Activated CD4-positive, alpha-beta memory T cell treated with anti-CD3 and anti-CD28 coated beads for 36 hours (primary cell): ENCODE measurements at regions not wholly inside any gene's neighbourhood (a gene's known extent, or its start where the extent isn't known, plus 50 kb on each side); places are given as distances from the start of the nearest gene placed in this dataset.
"Not testable (repeated sequence)": the region's sequence is repeated elsewhere in the genome, so short reads cannot be mapped to it uniquely, and the experiment has no call there.

Experiments
- CTCF ChIA-PET: fragments of 350-600 bp; sonication (Branson Sonifier 250); formaldehyde crosslinking; loops from one replicate; lab custom pipeline; 2021; ENCODE audit warnings: antibody characterized with exemption, inconsistent platforms; lab: Charles Lee
- POLR2A ChIA-PET: fragments of 350-600 bp; sonication (Branson Sonifier 250); formaldehyde crosslinking; loops from one replicate; lab custom pipeline; 2021; ENCODE audit warnings: antibody characterized with exemption; lab: Charles Lee
- DNase-seq: peaks from one replicate; pipeline ENCODE4 v3.0.0-alpha.2; 2020
- H3K27ac Mint-ChIP-seq: one replicate; pipeline ENCODE4 v1.8.0; 2021; ENCODE audit warnings: mixed read lengths
- H3K27me3 Mint-ChIP-seq: one replicate; pipeline ENCODE4 v1.8.0; 2021; ENCODE audit warnings: mixed read lengths
- H3K36me3 Mint-ChIP-seq: one replicate; pipeline ENCODE4 v1.8.0; 2021; ENCODE audit warnings: mixed read lengths
- H3K4me1 Mint-ChIP-seq: one replicate; pipeline ENCODE4 v1.8.0; 2021; ENCODE audit warnings: low read depth, mixed read lengths
- H3K4me3 Mint-ChIP-seq: one replicate; pipeline ENCODE4 v1.8.0; 2021; ENCODE audit warnings: mild to moderate bottlenecking, mixed read lengths
- H3K9me3 Mint-ChIP-seq: one replicate; pipeline ENCODE4 v1.8.0; 2021; ENCODE audit warnings: mixed read lengths
- intact Hi-C: fragments of 100-400 bp; cut with micrococcal nuclease; formaldehyde crosslinking; loops from one replicate; pipeline ENCODE4 v1.15.1; 2023

DNA sequence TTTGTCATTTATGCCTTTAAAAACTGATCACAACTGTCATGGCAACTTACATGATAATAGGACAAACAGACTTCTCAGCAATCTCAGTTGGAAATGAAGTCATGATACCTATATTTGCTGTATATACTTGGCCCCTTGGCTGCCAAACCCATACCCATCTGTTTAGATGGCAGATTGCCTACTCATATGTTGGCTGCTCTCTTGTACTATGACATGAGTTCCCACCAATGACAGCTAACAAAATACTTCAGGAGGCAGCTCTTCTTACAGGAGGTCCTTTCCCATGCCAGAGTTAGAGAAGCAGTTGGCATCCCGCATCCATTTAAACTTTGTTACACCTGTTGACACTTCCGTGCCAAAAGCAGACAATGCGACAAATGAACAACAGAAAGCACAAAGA lies 603.1 kb upstream of the ADGRL2 start:
- Mint-ChIP-seq H3K4me1 (no peaks in the 10 kb centered on the region), H3K9me3 (peaks cover 8% of the 10 kb centered on the region), H3K4me3 (no peak overlapping the region), H3K36me3 (no peaks in the 10 kb centered on the region), H3K27me3 (no peaks in the 10 kb centered on the region), H3K27ac (no peak overlapping the region)
- DNase-seq, result no peak
- ChIA-PET CTCF (no interaction called here), POLR2A (no interaction called here)
- intact Hi-C loops, result no loop called here

DNA sequence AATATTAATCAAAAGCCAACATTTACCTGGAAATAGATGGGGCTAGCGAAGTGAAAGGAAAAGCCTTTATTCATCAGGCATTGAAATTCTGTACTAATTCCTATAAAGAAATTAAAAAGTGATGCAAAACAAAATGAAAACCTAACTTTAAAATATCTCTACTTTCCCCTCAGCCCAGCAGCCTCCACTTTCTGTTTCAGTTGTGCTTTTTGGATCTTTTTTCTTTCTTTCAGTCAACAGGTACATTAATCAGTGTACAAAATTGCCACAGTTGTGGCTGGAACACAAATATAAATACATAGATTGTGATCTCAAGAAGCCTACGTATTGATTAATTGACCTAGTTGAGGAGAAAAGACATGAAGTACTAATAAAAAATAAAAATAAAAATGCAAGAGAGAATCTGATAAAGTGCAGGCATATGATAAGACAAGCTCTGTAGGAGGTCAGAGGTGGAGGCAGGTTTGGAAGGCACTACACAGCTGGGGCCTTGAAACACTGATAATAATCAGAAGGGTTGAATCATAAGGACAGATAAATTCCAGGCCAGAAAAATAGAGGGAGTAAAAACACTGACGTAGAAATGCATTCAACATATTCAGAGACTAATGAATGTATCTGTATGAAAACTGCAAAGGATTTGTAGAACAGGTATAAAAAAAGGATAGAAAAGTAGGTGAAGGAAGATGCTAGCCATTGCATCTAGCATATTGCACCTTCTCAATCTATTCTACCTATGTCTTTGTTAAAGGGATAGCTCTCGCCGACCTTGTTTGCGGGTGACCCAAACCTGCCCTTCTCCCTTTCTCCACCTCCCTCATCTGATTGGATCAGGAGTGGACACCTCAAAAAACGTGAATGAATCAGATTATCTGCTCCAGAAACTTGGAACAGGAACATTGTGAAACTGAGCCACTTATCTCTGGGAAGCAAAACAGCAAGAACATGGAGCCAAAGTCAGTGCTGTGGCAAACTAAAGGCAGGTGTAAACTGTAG lies 607.8 kb upstream of the ADGRL2 start:
- Mint-ChIP-seq H3K4me3 (no peak overlapping the region), H3K27ac (no peak overlapping the region), H3K27me3 (no peaks in the 10 kb centered on the region), H3K36me3 (no peaks in the 10 kb centered on the region), H3K9me3 (peaks cover 11% of the 10 kb centered on the region), H3K4me1 (no peaks in the 10 kb centered on the region)
- intact Hi-C loops, result no loop called here
- CTCF ChIA-PET, result no interaction called here
- POLR2A ChIA-PET, result no interaction called here
- no peak for DNase-seq

GRCh38 chr1:81190003-81190402 lies 610.7 kb upstream of the ADGRL2 start:
- intact Hi-C loops, result no loop called here
- H3K36me3 Mint-ChIP-seq, result no peaks in the 10 kb centered on the region
- H3K27ac Mint-ChIP-seq, result no peak overlapping the region
- POLR2A ChIA-PET, result no interaction called here
- CTCF ChIA-PET, result no interaction called here
- H3K27me3 Mint-ChIP-seq, result no peaks in the 10 kb centered on the region
- no peak overlapping the region for H3K4me3 Mint-ChIP-seq
- H3K4me1 Mint-ChIP-seq, result no peaks in the 10 kb centered on the region
- H3K9me3 Mint-ChIP-seq, result peaks cover 17% of the 10 kb centered on the region
- no peak for DNase-seq

DNA sequence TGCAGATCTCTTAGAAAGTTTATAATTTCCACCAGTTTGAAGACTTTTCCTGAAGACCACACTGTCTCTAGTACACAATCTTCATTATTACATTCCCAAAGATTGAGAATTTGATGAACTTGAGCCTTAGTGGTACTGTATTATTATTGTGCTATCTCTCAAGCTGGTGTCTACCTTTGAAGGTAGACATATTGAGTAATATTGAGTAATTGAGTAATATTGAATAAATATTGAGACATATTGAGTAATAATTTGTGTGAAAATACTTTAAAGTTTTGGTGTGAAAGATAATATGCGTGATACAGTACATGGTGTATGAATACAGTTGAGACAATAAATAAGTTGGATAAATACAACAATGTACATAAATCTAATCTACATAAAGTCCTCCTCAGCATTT lies 613.1 kb upstream of the ADGRL2 start:
- DNase-seq, result no peak
- CTCF ChIA-PET, result no interaction called here
- H3K9me3 Mint-ChIP-seq, result peaks cover 22% of the 10 kb centered on the region
- H3K36me3 Mint-ChIP-seq, result no peaks in the 10 kb centered on the region
- H3K4me3 Mint-ChIP-seq, result no peak overlapping the region
- POLR2A ChIA-PET, result no interaction called here
- H3K27me3 Mint-ChIP-seq, result no peaks in the 10 kb centered on the region
- H3K27ac Mint-ChIP-seq, result no peak overlapping the region
- intact Hi-C loops, result no loop called here
- no peaks in the 10 kb centered on the region for H3K4me1 Mint-ChIP-seq

DNA sequence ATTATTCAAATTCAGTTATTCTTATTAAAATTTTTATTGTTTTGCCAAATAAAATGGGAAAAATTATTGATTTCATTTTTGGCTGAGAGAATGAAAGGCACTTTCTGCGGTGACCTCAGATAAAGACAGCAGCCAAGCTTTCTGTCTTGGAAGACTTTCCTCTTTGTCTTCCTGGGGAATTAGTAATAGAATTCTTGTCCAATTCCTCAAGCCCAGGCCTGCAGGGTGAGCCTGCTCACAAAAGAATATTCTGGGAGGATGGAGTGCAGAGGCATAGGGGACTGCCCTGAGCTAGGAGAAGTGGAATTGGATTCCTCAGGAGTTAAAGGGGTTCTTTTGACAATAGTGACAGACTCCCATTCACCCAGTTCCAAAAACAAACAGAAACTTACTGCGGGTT lies 614.5 kb upstream of the ADGRL2 start:
- no peak for DNase-seq
- Mint-ChIP-seq H3K27me3 (no peaks in the 10 kb centered on the region), H3K4me1 (no peaks in the 10 kb centered on the region), H3K36me3 (no peaks in the 10 kb centered on the region), H3K27ac (no peak overlapping the region), H3K9me3 (peaks cover 22% of the 10 kb centered on the region), H3K4me3 (no peak overlapping the region)
- ChIA-PET POLR2A (no interaction called here), CTCF (no interaction called here)
- intact Hi-C loops, result no loop called here

GRCh38 chr1:81183553-81183952 lies 617.2 kb upstream of the ADGRL2 start:
- POLR2A ChIA-PET, result no interaction called here
- no peak for DNase-seq
- Mint-ChIP-seq H3K27me3 (no peaks in the 10 kb centered on the region), H3K9me3 (peaks cover 14% of the 10 kb centered on the region), H3K4me3 (no peak overlapping the region), H3K27ac (no peak overlapping the region), H3K36me3 (no peaks in the 10 kb centered on the region), H3K4me1 (no peaks in the 10 kb centered on the region)
- intact Hi-C loops, result no loop called here
- CTCF ChIA-PET, result no interaction called here

DNA sequence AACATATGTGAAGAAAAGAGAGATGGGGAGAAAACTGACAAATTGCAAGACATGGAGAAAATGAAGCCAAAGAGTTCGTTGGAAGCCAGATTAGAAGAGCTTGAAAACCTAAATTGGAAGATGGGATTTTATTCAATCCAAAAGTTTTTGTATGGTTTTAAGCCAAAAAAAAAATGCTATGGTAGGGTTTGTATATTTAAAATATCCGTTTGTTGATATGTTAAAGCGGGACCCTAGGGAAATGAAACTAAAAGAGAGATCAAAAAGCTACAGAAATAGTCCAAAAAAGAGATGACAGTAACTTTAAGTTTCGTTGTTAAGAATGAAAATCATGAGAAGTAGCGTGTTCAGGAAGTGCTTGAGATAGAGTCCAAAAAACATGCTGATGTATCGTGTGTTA lies 617.7 kb upstream of the ADGRL2 start:
- ChIA-PET CTCF (interaction anchor here (0.7 kb wide), 1 partner anchor 413 kb away, joined by 3 read pairs; no protein-coding TSS in a partner anchor), POLR2A (no interaction called here)
- Mint-ChIP-seq H3K36me3 (no peaks in the 10 kb centered on the region), H3K27me3 (no peaks in the 10 kb centered on the region), H3K4me1 (no peaks in the 10 kb centered on the region), H3K4me3 (no peak overlapping the region), H3K9me3 (peaks cover 14% of the 10 kb centered on the region), H3K27ac (no peak overlapping the region)
- intact Hi-C loops, result no loop called here
- no peak for DNase-seq

DNA sequence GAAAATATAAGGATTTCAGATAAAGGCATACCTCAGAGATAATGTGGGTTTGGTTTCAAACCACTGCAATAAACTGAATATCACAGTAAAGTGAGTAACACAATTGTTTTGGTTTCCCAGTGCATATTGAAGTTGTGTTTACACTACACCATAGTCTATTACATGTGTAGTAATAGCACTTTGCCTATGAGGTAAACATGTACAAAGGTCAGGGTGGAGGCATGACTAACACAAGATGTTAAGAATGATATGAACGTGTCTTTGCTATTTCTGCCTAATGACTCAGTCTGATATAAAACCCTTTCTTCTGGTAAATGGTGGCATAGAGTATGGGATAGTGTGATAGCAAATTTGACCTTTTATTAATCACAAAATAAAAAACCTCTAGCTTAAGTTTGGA lies 621.5 kb upstream of the ADGRL2 start:
- intact Hi-C loops, result no loop called here
- CTCF ChIA-PET, result no interaction called here
- peaks cover 7% of the 10 kb centered on the region for H3K9me3 Mint-ChIP-seq
- no peak overlapping the region for H3K4me3 Mint-ChIP-seq
- no peak overlapping the region for H3K27ac Mint-ChIP-seq
- H3K36me3 Mint-ChIP-seq, result no peaks in the 10 kb centered on the region
- POLR2A ChIA-PET, result no interaction called here
- DNase-seq, result no peak
- no peaks in the 10 kb centered on the region for H3K4me1 Mint-ChIP-seq
- H3K27me3 Mint-ChIP-seq, result no peaks in the 10 kb centered on the region

GRCh38 chr1:81178431-81179093 lies 622.2 kb upstream of the ADGRL2 start:
- H3K4me3 Mint-ChIP-seq, H3K9me3 Mint-ChIP-seq, intact Hi-C loops, H3K36me3 Mint-ChIP-seq, H3K4me1 Mint-ChIP-seq, H3K27ac Mint-ChIP-seq, CTCF ChIA-PET, H3K27me3 Mint-ChIP-seq, POLR2A ChIA-PET, DNase-seq: not testable (repeated sequence)

DNA sequence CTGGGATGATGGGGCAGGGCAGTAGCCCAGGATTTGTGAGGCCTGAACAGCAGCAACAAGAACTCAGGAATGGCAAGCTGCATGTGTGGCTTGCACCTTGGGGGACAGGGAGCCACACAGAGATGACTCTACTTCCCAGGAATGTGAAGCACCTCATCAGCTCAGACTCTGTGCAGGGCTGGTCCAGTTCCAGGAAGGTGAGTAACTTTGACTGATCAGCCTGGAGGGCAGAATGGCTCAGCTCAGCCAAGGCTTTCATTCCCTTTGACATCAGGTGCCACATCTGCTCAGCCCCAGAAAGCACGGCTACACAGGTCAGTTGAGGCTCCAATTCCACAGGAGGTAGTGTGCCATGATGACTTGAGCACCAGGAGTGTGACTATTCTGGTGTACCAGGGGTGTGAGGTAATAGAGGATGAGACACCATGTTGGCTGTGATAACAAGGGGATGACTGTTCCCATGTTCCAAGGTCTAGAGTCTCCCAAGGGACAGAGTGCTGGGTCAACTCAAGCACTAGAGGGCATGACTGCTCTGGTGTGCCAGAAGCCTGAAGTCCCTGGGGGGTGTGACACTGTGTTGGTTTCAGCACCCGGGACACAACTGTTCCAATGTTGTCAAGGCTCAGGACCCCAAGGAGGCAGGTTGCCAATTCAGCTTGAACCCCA lies 625.8 kb upstream of the ADGRL2 start:
- Mint-ChIP-seq H3K36me3 (no peaks in the 10 kb centered on the region), H3K9me3 (peaks cover 25% of the 10 kb centered on the region), H3K4me1 (no peaks in the 10 kb centered on the region), H3K4me3 (no peak overlapping the region), H3K27ac (no peak overlapping the region), H3K27me3 (no peaks in the 10 kb centered on the region)
- ChIA-PET POLR2A (no interaction called here), CTCF (no interaction called here)
- intact Hi-C loops, result no loop called here
- DNase-seq, result no peak

- peaks cover 26% of the 10 kb centered on the region for H3K9me3 Mint-ChIP-seq
- no peak overlapping the region for H3K27ac Mint-ChIP-seq
- POLR2A ChIA-PET, result no interaction called here
- no peak for DNase-seq
- no peaks in the 10 kb centered on the region for H3K36me3 Mint-ChIP-seq
- no peaks in the 10 kb centered on the region for H3K27me3 Mint-ChIP-seq
- no peak overlapping the region for H3K4me3 Mint-ChIP-seq
- intact Hi-C loops, result no loop called here
- CTCF ChIA-PET, result no interaction called here
- no peaks in the 10 kb centered on the region for H3K4me1 Mint-ChIP-seq
These were observed 626.7 kb upstream of the ADGRL2 start for GRCh38 chr1:81174052-81174451.

DNA sequence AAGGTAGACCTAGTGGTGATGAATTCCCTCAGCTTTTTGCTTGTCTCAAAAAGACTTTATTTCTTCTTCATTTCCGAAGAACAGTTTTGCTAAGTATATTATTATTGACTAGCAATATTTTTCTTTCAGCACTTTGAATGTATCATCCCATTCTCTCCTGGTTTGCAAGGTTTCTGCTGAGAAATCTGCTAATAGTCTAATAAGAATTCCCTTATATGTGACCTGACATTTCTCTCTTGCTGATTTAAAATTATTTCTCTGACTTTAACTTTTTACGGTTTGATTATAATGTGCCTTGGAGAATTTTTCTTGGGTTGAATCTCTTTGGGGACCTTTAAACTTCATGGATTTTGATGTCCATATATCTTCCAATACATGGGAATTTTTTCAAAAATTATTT lies 628.3 kb upstream of the ADGRL2 start:
- ChIA-PET CTCF (no interaction called here), POLR2A (no interaction called here)
- Mint-ChIP-seq H3K9me3 (peaks cover 26% of the 10 kb centered on the region), H3K4me3 (no peak overlapping the region), H3K27ac (no peak overlapping the region), H3K36me3 (no peaks in the 10 kb centered on the region), H3K4me1 (no peaks in the 10 kb centered on the region), H3K27me3 (no peaks in the 10 kb centered on the region)
- intact Hi-C loops, result no loop called here
- DNase-seq, result no peak
